DOHH2 (cell line): ENCODE measurements at regions not wholly inside any gene's neighbourhood (a gene's known extent, or its start where the extent isn't known, plus 50 kb on each side); places are given as distances from the start of the nearest gene placed in this dataset.
"Not testable (repeated sequence)": the region's sequence is repeated elsewhere in the genome, so short reads cannot be mapped to it uniquely, and the experiment has no call there.

Source experiments
- EZH2phosphoT487 ChIP-seq: fragments of 200-600 bp; sonication (generic); IDR thresholded peaks from 2 replicates; pipeline ENCODE4 v1.6.1; 2017; ENCODE audit warnings: borderline replicate concordance, mild to moderate bottlenecking, antibody characterized with exemption, low read length, moderate library complexity, mixed read lengths
- TF ChIP-seq, protein P1 (sequence below): fragments of 200-600 bp; sonication (generic); IDR thresholded peaks from one replicate; pipeline ENCODE4 v1.5.1; 2014; ENCODE audit warnings: antibody characterized with exemption, mild to moderate bottlenecking, low read depth, low read length; ENCODE audit not compliant: poor library complexity, severe bottlenecking

DNA sequence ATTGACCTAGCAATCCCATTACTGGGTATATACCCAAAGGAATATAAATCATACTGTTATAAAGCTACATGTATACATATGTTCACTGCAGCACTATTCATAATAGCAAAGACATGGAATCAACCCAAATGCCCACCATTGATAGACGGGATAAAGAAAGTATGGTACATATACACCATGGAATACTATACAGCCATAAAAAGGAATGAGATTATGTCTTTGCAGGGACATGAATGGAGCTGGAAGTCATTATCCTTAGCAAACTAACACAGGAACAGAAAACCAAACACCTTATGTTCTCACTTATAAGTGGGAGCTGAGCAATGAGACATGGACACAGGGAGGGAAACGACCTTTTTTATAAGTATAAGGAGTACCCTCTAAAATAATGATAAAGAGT lies 113.0 kb upstream of the TSPAN8 start:
- TF ChIP-seq, protein P1, sequence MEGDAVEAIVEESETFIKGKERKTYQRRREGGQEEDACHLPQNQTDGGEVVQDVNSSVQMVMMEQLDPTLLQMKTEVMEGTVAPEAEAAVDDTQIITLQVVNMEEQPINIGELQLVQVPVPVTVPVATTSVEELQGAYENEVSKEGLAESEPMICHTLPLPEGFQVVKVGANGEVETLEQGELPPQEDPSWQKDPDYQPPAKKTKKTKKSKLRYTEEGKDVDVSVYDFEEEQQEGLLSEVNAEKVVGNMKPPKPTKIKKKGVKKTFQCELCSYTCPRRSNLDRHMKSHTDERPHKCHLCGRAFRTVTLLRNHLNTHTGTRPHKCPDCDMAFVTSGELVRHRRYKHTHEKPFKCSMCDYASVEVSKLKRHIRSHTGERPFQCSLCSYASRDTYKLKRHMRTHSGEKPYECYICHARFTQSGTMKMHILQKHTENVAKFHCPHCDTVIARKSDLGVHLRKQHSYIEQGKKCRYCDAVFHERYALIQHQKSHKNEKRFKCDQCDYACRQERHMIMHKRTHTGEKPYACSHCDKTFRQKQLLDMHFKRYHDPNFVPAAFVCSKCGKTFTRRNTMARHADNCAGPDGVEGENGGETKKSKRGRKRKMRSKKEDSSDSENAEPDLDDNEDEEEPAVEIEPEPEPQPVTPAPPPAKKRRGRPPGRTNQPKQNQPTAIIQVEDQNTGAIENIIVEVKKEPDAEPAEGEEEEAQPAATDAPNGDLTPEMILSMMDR = not testable (repeated sequence)
- TF ChIP-seq EZH2phosphoT487 = not testable (repeated sequence)
